IMR-90 (cell line): ENCODE measurements at regions not wholly inside any gene's neighbourhood (a gene's known extent, or its start where the extent isn't known, plus 50 kb on each side); places are given as distances from the start of the nearest gene placed in this dataset.

ENCODE experiments used
- CEBPB ChIP-seq: IDR thresholded peaks from 2 replicates; pipeline ENCODE4 v1.6.1; 2012; ENCODE audit warnings: low read depth, low read length, improper control_type of control experiment
- RAD21 ChIP-seq: IDR thresholded peaks from 2 replicates; pipeline ENCODE4 v1.6.1; 2012; ENCODE audit warnings: low read length, improper control_type of control experiment
- TF ChIP-seq, protein P1 (sequence below): fragments of 150-350 bp; IDR thresholded peaks from 2 replicates; pipeline ENCODE4 v1.6.1; 2017; ENCODE audit warnings: mild to moderate bottlenecking, antibody characterized with exemption, low read length, low read depth

DNA sequence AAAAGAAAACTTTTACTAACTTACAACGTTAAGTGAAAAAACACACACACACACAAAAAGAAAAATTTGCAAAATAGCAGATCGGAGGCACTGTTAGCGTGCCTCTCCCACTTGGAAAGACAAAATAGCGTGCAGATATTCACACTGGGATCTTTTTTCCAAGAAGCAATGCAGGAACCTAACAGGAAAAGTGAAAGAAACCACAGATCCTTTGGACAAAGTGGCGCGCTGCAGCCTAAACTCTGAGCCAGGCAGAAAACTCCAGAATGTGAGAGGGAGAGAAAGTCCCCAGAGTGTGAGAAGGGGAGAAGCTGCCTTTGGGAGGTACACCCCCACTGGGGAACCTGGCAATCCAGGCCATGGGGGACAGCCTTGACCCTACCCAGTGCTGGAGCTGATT lies 70.7 kb upstream of the SERPINE2 start:
- TF ChIP-seq, protein P1, sequence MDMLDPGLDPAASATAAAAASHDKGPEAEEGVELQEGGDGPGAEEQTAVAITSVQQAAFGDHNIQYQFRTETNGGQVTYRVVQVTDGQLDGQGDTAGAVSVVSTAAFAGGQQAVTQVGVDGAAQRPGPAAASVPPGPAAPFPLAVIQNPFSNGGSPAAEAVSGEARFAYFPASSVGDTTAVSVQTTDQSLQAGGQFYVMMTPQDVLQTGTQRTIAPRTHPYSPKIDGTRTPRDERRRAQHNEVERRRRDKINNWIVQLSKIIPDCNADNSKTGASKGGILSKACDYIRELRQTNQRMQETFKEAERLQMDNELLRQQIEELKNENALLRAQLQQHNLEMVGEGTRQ, result no peak
- TF ChIP-seq CEBPB (no peak), RAD21 (no peak)
